WTC11 (cell line): ENCODE measurements at regions not wholly inside any gene's neighbourhood (a gene's known extent, or its start where the extent isn't known, plus 50 kb on each side); places are given as distances from the start of the nearest gene placed in this dataset.

Experiments
- ETV6 ChIP-seq: sonication (generic); formaldehyde crosslinking; IDR thresholded peaks from 2 replicates; pipeline ENCODE4 v1.8.1; 2022; ENCODE audit warnings: mild to moderate bottlenecking, missing genetic modification reagents
- IRF2 ChIP-seq: sonication (generic); formaldehyde crosslinking; IDR thresholded peaks from 2 replicates; pipeline ENCODE4 v1.8.0; 2022; ENCODE audit warnings: low read depth, missing genetic modification reagents, borderline replicate concordance
- JUN ChIP-seq: sonication (generic); formaldehyde crosslinking; IDR thresholded peaks from 2 replicates; pipeline ENCODE4 v1.8.0; 2023; ENCODE audit warnings: mild to moderate bottlenecking, missing genetic modification reagents
- MYBL2 ChIP-seq: sonication (generic); formaldehyde crosslinking; IDR thresholded peaks from 2 replicates; pipeline ENCODE4 v1.8.1; 2023; ENCODE audit warnings: mild to moderate bottlenecking, moderate library complexity, missing genetic modification reagents
- RORB ChIP-seq: fragments of 250-450 bp; sonication (Bioruptor Pico); IDR thresholded peaks from 2 replicates; pipeline ENCODE4 v1.9.0; 2021; ENCODE audit warnings: mild to moderate bottlenecking
- TP53 ChIP-seq: sonication (generic); formaldehyde crosslinking; IDR thresholded peaks from 2 replicates; pipeline ENCODE4 v1.8.1; 2023; ENCODE audit warnings: mild to moderate bottlenecking, missing genetic modification reagents
- ZNF138 ChIP-seq: sonication (generic); formaldehyde crosslinking; conservative IDR thresholded peaks from 2 replicates; pipeline ENCODE4 v1.8.1; 2022; ENCODE audit warnings: mild to moderate bottlenecking, moderate library complexity, missing genetic modification reagents
- ZNF219 ChIP-seq: sonication (generic); formaldehyde crosslinking; IDR thresholded peaks from 2 replicates; pipeline ENCODE4 v1.8.0; 2023; ENCODE audit warnings: missing genetic modification reagents, mild to moderate bottlenecking, borderline replicate concordance
- TF ChIP-seq, protein P1 (sequence below): sonication (generic); formaldehyde crosslinking; IDR thresholded peaks from 2 replicates; pipeline ENCODE4 v1.8.0; 2022; ENCODE audit warnings: mild to moderate bottlenecking, missing genetic modification reagents
- TF ChIP-seq, protein P2 (sequence below): fragments of 200-600 bp; IDR thresholded peaks from 2 replicates; pipeline ENCODE4 v1.8.0; 2022; ENCODE audit warnings: antibody characterized with exemption
- TF ChIP-seq, protein P3 (sequence below): sonication (generic); formaldehyde crosslinking; IDR thresholded peaks from 2 replicates; pipeline ENCODE4 v1.8.0; 2022; ENCODE audit warnings: mild to moderate bottlenecking, missing genetic modification reagents
- TF ChIP-seq, protein P4 (sequence below): sonication (generic); formaldehyde crosslinking; IDR thresholded peaks from 2 replicates; pipeline ENCODE4 v1.8.1; 2022; ENCODE audit warnings: mild to moderate bottlenecking, moderate library complexity, missing genetic modification reagents

DNA sequence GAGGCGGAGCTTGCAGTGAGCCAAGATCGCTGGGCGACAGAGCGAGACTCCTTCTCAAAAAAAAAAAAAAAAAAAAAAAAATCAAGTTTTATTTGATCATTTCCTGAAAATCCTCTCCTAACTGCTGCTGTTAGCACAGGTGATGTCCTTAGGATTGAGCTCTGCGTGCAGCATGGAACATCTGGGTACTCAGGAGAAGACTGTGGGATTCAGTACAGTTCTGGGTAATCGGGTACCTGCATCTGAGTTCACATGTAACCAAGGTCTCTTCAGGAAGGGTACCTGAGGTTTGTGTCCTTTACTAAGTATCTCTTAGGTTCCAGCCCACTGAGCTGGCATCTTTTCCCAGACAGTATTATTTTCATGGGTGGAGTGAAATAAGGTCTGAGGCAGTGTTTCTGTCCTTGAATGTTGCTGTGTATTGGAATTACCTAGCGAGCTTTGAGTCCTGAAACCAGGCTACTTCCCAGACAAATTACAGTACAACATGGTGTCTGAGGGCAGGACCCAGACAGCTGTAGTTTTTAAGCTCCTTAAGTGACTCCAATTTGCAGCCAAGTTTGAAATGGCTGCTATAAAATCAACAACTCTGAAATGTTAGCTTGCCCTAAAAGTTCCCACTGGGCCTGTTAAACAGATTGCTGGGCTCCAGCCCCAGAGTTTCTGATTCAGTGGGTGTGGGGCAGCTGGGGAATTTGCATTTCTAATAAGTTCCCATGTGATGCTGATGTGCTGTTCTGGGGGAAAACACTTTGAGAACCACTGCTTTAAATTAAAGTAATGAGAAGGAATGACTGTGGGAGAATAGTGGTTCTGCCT lies 120.5 kb downstream of the PMAIP1 start:
- TF ChIP-seq MYBL2 (CRISPR knock-in tag), result no peak
- TF ChIP-seq, protein P1, sequence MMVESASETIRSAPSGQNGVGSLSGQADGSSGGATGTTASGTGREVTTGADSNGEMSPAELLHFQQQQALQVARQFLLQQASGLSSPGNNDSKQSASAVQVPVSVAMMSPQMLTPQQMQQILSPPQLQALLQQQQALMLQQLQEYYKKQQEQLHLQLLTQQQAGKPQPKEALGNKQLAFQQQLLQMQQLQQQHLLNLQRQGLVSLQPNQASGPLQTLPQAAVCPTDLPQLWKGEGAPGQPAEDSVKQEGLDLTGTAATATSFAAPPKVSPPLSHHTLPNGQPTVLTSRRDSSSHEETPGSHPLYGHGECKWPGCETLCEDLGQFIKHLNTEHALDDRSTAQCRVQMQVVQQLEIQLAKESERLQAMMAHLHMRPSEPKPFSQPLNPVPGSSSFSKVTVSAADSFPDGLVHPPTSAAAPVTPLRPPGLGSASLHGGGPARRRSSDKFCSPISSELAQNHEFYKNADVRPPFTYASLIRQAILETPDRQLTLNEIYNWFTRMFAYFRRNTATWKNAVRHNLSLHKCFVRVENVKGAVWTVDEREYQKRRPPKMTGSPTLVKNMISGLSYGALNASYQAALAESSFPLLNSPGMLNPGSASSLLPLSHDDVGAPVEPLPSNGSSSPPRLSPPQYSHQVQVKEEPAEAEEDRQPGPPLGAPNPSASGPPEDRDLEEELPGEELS, result no peak
- TF ChIP-seq, protein P2, sequence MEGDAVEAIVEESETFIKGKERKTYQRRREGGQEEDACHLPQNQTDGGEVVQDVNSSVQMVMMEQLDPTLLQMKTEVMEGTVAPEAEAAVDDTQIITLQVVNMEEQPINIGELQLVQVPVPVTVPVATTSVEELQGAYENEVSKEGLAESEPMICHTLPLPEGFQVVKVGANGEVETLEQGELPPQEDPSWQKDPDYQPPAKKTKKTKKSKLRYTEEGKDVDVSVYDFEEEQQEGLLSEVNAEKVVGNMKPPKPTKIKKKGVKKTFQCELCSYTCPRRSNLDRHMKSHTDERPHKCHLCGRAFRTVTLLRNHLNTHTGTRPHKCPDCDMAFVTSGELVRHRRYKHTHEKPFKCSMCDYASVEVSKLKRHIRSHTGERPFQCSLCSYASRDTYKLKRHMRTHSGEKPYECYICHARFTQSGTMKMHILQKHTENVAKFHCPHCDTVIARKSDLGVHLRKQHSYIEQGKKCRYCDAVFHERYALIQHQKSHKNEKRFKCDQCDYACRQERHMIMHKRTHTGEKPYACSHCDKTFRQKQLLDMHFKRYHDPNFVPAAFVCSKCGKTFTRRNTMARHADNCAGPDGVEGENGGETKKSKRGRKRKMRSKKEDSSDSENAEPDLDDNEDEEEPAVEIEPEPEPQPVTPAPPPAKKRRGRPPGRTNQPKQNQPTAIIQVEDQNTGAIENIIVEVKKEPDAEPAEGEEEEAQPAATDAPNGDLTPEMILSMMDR, result no peak
- no peak for TF ChIP-seq IRF2 (CRISPR knock-in tag)
- TF ChIP-seq JUN, result no peak
- TF ChIP-seq, protein P3, sequence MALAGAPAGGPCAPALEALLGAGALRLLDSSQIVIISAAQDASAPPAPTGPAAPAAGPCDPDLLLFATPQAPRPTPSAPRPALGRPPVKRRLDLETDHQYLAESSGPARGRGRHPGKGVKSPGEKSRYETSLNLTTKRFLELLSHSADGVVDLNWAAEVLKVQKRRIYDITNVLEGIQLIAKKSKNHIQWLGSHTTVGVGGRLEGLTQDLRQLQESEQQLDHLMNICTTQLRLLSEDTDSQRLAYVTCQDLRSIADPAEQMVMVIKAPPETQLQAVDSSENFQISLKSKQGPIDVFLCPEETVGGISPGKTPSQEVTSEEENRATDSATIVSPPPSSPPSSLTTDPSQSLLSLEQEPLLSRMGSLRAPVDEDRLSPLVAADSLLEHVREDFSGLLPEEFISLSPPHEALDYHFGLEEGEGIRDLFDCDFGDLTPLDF (CRISPR knock-in tag), result no peak
- no peak for TF ChIP-seq ETV6
- no peak for TF ChIP-seq TP53
- TF ChIP-seq RORB (CRISPR knock-in tag), result no peak
- TF ChIP-seq ZNF219, result no peak
- TF ChIP-seq, protein P4, sequence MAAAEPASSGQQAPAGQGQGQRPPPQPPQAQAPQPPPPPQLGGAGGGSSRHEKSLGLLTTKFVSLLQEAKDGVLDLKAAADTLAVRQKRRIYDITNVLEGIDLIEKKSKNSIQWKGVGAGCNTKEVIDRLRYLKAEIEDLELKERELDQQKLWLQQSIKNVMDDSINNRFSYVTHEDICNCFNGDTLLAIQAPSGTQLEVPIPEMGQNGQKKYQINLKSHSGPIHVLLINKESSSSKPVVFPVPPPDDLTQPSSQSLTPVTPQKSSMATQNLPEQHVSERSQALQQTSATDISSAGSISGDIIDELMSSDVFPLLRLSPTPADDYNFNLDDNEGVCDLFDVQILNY (CRISPR knock-in tag), result no peak
- TF ChIP-seq ZNF138 (CRISPR knock-in tag), result no peak
